GM19372 (cell line): ENCODE measurements at regions not wholly inside any gene's neighbourhood (a gene's known extent, or its start where the extent isn't known, plus 50 kb on each side); places are given as distances from the start of the nearest gene placed in this dataset.
"Not testable (repeated sequence)": the region's sequence is repeated elsewhere in the genome, so short reads cannot be mapped to it uniquely, and the experiment has no call there.

Experiments
- ATAC-seq: cut with Tn5 transposase; IDR thresholded peaks from one replicate; pipeline ENCODE4 v1.9.1; 2021; ENCODE audit warnings: mild to moderate bottlenecking, low read depth, moderate library complexity; ENCODE audit not compliant: unreplicated experiment

DNA sequence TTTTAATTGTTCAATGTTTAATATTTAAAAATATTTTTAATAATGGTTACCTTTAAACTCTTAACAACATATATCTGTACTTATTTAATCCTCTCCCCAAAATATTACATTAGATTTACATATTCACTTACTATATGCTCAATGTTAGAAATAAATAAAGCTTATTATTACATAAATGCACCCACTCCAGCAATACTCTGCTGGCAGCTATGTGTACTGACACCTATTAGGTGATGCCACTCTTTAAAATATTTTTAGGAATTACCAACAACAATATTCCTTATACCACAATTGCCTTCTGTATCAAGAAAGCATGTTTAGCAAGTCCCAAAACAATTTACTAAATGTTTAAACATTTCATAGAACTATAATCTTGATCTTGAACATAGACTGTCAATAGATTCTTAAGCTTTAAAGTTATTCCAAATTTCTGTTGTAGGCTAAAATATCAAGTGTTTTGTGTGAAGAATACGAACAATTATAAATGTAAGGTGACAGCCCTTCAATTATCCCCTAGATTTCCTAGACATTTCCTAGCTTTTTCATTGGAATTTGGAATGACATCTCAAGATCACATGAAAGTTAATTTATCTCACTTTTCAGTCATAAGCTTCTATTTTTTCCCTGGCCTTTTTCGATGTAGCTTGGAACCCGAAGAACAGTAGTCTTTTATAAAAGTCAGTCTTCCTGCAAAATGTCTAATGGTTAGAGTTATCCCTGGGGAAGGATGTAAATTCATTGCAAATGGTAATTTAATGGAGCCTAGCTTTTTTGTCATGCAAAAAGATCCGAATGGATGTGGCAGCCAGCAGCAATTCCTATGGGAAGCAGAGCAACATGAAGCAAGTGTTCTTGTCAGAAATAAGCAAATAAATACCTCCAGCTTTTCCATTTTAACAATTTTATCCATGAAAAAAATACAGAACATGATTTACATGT is 907.5 kb upstream of the ATXN7L3B start:
- ATAC-seq: no peak

DNA sequence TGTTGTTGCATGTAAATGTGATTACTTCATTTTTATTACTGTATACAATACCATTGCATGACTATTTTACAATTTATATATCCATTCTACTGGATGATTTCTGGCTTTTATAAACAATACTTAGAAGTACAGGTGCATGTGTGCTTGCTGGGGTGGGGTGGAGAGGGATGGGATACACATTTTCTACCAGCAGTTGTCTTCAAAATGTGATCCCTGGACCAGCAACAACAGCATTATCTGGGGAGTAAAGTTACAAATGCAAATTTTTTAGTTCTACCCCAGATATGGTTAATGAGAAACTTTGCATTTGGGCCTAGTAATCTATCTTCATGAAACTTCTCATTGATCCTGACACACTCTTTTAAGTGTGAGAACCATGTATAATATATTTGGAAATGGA is 905.4 kb upstream of the ATXN7L3B start:
- ATAC-seq: no peak

DNA sequence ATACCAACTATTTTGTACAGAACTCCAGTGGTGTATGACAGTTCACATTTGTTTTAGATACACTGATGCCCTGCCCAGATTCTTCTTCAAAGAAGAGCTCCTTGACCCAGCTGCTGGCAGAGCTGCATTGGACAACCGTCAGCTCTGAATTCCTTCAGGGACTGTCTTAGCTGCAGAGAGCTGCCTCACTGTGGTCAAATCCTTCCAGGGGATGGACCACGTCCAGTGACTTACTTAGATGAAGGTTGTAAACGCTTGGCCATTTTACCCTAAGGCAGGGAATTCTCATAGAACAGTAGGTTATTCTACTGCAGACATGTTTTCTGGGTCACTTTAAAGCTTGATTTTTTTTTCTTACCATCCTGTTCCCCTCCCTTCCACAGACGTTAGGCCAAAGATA is 905.0 kb upstream of the ATXN7L3B start:
- no peak for ATAC-seq

DNA sequence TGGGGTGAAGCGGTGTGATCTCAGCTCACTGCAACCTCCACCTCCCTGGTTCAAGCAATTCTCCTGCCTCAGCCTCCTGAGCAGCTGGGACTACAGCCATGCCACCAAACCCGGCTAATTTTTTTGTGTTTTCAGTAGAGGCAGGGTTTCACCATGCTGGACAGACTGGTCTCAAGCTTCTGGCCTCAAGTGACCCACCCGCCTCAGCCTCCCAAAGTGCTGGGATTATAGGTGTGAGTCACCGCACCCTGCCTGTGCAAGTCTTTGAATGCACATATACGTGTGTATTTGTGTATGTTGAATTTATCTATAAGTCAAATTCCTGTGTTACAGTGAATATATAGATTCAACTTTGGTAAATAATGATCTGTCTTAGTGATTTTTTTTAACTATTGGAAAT is 898.2 kb upstream of the ATXN7L3B start:
- not testable (repeated sequence) for ATAC-seq

DNA sequence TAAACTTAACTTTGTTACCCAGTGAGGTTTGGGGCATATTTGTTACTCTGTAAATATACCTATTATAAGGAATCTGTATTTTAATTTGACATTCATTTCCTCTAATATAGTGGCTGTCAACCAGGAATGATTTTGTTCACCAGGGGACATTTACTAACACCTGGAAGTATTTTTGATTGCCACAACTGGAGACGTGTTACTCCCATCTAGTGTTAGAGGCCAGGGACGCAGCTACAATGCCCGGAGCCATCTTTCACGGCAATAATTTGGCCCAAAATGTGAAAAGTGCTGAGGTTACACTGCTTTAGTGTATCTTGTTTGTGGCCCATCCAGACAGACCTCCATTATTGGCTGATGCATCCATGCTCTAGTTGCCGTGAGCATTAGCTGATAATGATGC is 881.3 kb upstream of the ATXN7L3B start:
- ATAC-seq: no peak

DNA sequence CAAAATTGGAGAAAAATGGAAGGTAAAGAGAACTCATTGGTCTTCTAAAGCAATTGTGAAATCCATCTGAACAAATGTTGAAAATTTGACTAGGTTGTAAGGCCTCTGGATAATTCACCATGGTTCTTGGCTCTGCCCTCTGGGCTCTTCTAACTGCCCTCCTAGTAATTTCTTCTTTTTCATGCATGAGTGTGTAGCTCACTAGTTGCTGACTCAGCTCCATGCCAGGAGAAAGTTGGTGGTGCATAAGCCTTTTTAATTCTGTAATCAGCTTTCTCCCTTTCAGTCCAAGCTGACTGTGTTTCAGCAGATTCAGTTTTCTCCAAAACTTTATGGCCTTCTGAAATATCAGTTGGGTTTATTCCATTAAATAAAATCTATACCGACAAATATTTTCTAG is 877.8 kb upstream of the ATXN7L3B start:
- no peak for ATAC-seq

DNA sequence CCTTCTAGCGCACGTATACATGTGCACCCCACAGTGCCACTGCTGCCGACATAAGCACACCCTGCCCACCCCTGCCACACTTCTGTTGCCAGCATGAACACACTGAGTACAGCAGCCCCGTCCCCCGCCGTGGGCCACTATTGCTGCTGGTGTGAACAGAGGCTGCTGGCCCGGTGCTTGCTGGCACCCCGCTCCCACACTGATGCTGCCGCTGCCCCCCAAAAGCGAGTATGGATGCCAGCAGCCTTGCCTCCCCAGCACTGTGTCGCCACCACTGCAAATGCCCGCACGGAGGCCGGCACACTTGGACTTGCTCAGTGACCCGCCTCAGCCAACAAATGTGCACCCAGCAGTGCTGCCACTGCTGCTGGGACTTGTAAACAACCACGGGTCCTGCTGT is 872.4 kb upstream of the ATXN7L3B start:
- no peak for ATAC-seq

DNA sequence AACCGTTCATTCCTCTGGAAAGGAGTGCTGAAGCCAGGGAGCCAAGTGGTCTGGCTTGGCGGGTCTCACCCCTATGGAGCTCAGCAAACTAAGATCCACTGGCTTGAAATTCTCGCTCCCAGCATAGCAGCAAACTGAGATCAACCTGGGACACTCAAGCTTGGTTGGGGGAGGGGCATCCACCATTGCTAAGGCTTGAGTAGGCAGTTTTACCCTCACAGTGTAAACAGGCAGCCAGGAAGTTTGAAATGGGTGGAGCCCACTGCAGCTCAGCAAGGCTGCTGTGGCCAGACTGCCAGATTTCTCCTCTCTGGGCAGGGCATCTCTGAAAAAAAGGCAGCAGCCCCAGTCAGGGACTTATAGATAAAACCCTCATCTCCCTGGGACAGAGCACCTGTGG is 866.1 kb upstream of the ATXN7L3B start:
- ATAC-seq: not testable (repeated sequence)

DNA sequence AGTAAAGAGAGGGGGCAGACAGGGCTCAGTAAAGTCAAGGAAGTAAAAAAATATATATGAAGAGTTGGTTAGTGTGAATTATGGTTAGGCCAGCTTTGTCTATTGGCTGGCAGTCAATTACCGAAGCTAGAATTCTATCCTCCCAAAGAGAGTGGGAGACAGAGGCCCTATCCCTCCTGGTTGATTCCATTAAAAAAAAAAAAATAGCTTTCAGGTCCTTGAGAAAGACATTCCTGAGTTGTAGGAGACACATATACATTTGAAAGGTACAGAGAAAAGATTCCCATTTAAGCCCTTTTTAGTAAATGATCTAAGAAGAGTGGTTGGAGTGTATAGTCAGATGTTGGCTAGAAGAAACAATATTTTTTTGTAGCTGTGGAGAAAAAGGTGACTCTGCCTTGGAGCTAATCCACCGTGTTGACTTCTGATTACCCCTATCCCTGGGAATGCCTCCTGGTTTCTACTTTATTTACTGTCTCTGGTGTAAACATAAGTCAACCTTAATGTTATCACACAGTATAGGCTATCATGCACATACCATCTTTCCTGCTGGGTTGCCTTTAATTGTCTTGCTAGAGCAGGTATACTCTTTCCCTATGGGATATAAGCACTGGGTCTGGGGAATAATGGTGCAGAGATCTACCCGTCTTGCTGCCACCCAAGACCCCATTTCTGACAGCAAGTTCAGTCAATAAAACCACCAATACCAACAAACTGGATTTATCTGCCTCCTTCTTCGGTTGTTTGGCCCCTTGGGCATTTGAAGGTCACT is 859.9 kb upstream of the ATXN7L3B start:
- ATAC-seq: no peak

DNA sequence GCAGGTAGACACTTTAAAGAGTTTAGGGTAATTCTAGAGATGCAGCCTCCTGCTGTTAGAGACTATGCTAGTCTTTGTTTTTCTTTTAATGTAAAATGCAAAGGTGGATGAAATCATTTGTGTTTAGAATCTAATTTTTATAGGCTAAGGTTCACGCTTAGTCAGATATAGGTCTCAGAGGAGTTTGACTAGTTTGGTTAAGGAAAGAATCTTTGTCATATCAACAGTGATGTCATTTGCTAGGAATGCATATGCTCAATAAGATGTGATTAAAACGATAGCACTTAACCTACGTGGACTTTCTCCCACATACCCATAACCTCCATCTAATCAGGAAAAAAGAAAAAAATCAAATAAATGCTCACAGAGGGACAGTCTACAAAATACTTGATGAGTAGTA is 859.3 kb upstream of the ATXN7L3B start:
- no peak for ATAC-seq

DNA sequence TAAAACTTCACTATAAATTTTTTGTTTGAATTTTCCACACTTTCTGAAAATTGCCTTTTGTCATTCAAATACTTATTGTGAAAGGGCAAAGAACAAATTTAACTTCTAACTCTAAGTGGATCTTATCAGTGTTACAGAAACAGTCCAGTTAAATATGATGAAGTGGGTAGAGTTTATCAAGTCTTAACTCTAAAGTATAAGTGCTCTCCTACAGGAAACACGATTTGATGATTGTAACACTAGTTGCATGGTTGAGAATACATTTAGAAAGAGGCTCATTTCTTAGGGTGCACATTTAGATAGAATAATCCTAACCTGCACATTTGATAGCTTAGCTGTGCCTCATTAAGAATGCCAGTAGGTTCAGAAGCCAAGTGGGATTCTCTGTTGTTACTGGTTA is 838.3 kb upstream of the ATXN7L3B start:
- no peak for ATAC-seq

DNA sequence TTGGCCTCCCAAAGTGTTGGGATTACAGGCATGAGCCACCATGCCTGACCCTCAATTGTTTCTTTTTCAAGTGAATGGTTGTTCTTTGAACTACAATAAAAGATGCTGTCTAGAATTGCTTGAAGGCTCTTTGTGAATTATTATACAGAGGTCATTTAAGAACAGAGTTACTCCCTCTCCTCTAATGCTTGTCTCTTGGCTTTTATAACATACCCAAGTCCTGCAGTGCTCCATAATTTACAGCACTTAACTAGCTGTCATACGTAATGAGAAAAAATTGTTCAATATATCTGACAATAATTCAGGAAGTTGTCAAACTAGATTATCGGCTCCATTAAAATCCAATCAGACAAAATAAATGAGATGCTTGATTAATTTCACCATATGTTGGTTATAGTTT is 823.0 kb upstream of the ATXN7L3B start:
- ATAC-seq: no peak

DNA sequence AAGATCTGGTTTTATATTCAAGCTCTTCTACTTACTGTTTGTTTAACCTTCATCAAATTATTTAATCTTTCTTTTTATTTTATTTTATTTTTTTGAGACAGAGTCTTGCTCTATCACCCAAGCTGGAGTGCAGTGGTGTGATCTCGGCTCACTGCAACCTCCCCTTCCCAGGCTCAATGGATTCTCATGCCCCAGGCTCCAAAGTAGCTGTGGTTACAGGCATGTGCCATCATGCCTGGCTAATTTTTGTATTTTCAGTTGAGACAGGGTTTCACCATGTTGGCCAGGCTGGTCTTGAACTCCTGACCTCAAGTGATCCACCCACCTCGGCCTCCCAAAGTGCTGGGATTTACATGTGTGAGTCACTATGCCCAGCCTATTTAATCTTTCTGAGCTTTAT is 821.5 kb upstream of the ATXN7L3B start:
- not testable (repeated sequence) for ATAC-seq

DNA sequence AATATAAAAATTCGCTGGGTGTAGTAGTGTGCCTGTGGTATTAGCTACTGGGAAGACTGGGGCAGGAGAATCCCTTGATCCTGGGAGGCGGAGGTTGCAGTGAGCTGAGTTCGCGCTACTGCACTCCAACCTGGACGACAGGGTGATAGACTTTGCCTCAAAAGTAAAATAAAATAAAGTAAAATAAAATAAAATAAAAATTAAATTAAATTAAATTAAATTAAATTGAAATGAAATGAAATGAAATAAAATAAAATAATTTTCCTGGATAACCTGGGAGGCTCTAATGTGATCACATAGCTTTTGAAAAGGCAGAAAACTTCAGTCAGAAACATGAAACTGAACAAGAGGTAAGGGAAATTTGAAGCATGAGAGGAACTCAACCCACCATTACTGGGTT is 818.4 kb upstream of the ATXN7L3B start:
- ATAC-seq: no peak

DNA sequence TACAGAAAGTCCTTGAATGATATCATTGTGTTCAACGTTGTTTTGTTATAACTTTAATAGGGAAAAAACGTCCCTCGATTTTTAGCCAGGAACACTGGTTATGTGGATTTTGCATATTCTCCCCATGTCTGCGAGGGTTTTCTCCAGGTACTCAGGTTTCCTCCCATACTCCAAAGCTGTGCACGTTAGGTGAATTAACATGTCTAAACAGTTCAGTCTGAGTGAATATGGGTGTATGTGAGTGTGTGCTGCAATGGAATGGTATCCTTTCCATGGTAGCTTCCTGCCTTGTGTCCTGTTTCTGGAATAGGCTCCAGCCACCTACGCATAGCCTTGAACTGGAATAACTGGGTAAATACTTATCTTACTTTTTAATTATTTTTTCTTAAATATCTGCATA is 810.8 kb upstream of the ATXN7L3B start:
- no peak for ATAC-seq

DNA sequence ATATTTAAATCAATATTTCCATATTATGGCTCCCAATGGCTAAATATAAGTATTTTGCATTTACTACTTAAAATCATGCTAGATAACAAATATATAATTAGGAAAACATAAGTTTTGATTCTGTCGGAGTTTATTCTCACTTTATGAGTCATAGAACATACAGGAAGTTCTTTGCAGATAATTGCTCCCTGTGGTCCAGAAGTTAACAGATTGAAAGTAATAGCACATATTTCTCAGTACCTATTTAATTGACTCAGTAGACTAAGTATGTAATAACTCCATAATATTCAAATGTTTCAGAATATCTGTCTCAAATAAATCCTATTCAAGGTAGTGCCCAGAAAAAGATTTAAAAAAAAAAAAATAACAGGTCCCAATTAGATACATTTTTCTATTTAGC is 806.0 kb upstream of the ATXN7L3B start:
- ATAC-seq: no peak

DNA sequence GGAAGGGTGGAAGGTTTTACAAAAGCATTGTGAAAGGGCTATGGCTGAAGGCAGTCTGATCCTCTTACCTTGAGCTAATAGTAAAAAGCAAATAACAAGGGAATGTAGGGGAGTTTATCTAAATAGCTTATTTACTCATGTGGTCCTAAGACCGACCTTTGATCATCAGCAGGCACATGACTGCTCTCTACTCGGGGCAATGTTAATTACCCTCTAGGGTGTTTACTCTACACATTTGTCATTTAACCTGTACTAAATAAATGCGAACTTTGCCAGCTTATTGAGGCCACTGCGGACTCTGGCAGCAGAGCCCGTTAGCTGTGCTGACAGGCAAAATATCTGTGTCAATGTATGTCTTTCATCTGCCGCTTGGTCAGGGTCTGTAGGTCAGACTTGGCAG is 768.3 kb upstream of the ATXN7L3B start:
- ATAC-seq: no peak

DNA sequence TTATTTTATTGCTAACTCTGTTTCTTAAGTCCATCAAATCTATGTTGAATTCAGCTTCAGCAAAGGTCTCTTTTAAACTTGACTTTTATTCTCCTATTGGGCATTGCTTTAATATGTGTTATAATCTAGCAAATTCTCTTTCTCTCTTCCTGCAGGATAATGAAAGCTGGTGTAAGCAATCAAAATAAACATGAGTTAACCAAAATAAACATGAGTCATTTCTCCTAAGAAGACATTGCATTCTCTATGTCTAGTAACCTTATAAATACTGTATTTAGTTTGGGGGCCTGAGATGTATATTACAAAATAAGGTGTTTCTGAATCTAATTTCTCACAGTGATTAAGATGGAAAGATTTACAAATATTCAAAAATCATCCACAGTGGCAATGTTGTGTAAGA is 739.1 kb upstream of the ATXN7L3B start:
- no peak for ATAC-seq

DNA sequence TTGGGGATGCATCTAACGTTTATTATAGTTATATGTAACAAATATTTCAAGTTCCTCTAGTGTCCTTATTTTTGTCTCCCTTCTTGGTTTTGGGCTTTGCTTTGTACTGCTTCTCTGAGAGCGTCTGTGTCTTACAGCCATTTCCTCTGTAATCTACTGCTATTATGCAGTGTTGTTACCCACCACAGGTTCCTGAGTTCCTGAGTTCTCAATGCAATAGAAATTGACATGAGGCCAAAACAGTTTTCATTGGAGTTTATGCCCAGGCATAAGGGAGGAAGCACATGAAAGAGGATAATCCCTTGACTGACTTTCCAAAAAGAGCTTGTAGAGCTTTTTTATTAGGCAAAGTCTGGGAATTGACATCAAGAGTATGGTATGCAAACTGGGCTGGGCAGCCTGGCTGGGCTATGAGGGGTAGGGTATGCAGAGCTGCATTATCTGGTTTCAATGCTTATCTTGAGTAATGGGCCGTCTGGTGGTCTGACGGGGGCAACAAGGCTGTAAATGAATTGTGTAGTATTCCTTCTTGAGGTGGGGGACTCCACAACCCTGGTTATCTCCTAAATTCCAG is 722.5 kb upstream of the ATXN7L3B start:
- ATAC-seq: no peak

DNA sequence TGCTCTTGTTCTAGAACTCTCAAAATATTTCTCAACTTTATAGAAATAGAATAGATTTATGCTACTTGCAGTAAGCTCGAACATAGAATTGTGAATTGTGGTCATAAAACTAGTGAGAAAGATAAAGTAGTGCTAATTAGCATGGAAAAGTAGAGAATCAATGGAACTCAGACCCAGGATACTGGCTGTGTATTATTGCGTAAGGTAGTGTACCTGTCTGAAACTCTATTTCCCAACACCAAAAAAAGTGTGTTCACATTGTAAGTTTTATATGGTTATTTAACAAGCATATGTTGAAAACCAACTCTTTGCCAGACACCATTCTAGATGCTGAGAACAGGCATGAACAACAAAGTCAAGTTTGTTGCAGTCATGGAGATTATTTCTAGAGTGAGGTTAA is 720.5 kb upstream of the ATXN7L3B start:
- no peak for ATAC-seq

DNA sequence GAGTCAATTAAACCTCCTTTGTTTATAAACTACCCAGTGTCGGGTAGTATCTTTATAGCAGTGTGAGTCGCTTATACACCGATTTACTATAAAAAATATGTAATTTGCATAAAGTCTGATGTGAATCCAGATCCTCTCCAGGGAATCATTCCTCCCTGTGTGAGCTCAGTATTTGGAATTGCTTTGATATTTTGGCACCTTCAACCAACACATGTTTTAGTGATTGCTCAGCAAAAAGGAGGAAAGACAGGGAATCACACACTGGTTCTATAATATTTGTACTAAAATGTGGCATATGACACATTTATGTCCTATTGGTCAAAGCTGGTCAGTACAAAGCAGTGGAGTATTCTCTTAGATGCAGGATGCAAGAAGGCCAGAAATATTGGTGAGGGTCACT is 703.9 kb upstream of the ATXN7L3B start:
- ATAC-seq: no peak
